Type B pancreatic cell (in vitro differentiated cells): ENCODE measurements at regions not wholly inside any gene's neighbourhood (a gene's known extent, or its start where the extent isn't known, plus 50 kb on each side); places are given as distances from the start of the nearest gene placed in this dataset.
A peak's percentile ranks its signal among the peaks of the same experiment; 100 is the strongest.

Source experiments
- DNase-seq: peaks from one replicate; pipeline ENCODE4 v3.0.0; 2021; ENCODE audit warnings: mixed read lengths; ENCODE audit not compliant: unreplicated experiment; ENCODE audit errors: extremely low spot score
- H3K27ac Mint-ChIP-seq: 2 replicates; pipeline ENCODE4 v1.8.0; 2021; ENCODE audit warnings: mild to moderate bottlenecking, mixed read lengths
- H3K27me3 Mint-ChIP-seq: 2 replicates; pipeline ENCODE4 v1.8.0; 2021; ENCODE audit warnings: mixed read lengths
- H3K36me3 Mint-ChIP-seq: 2 replicates; pipeline ENCODE4 v1.8.0; 2021; ENCODE audit warnings: mixed read lengths
- H3K4me1 Mint-ChIP-seq: one replicate; pipeline ENCODE4 v1.8.0; 2021; ENCODE audit warnings: mixed read lengths; ENCODE audit not compliant: unreplicated experiment
- H3K4me3 Mint-ChIP-seq: 2 replicates; pipeline ENCODE4 v1.8.0; 2021; ENCODE audit warnings: mild to moderate bottlenecking, mixed read lengths
- H3K9me3 Mint-ChIP-seq: 2 replicates; pipeline ENCODE4 v1.8.0; 2021; ENCODE audit warnings: mixed read lengths
- TF ChIP-seq, protein P1 (sequence below): fragments of 200-600 bp; sonication (generic); conservative IDR thresholded peaks from 2 replicates; pipeline ENCODE4 v1.5.0; 2021; ENCODE audit warnings: antibody characterized with exemption, mild to moderate bottlenecking

DNA sequence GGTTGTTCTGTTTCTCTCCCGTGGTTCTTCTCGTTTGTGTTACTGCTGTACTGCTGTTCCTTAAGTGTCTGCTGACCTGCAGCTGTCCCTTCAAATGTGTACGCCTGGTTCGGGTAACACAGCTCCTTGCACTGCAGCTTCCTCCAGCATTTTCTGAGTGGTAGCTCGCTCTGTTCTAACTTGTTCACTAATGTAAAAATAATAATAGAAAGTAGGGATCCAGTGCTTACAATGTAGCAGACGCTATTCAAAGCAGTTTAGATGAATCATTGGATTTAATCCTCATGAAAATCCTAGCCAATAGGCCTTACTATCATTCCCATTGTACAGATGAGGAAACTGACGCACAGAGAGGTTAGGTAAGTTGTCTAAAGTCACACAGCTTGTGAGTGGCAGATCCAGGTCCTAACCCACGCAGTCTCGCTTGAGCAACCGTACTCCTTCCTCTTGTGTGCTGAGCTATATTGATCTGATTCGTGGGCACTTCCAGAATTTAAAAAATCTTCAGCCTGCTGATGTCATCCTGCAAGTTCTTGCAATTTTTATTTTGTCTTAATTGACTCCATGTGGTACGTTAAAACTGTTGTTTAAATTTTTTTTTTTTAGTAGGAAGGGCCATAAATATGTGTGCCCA, 448.2 kb upstream of the FAT1 start:
- no peak overlapping the region for H3K4me3 Mint-ChIP-seq
- peaks cover 3% of the 10 kb centered on the region for H3K27me3 Mint-ChIP-seq
- H3K27ac Mint-ChIP-seq = no peak overlapping the region
- no peaks in the 10 kb centered on the region for H3K36me3 Mint-ChIP-seq
- TF ChIP-seq, protein P1, sequence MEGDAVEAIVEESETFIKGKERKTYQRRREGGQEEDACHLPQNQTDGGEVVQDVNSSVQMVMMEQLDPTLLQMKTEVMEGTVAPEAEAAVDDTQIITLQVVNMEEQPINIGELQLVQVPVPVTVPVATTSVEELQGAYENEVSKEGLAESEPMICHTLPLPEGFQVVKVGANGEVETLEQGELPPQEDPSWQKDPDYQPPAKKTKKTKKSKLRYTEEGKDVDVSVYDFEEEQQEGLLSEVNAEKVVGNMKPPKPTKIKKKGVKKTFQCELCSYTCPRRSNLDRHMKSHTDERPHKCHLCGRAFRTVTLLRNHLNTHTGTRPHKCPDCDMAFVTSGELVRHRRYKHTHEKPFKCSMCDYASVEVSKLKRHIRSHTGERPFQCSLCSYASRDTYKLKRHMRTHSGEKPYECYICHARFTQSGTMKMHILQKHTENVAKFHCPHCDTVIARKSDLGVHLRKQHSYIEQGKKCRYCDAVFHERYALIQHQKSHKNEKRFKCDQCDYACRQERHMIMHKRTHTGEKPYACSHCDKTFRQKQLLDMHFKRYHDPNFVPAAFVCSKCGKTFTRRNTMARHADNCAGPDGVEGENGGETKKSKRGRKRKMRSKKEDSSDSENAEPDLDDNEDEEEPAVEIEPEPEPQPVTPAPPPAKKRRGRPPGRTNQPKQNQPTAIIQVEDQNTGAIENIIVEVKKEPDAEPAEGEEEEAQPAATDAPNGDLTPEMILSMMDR = no peak
- H3K9me3 Mint-ChIP-seq = peaks cover 6% of the 10 kb centered on the region
- H3K4me1 Mint-ChIP-seq = peaks cover 7% of the 10 kb centered on the region
- DNase-seq = no peak

DNA sequence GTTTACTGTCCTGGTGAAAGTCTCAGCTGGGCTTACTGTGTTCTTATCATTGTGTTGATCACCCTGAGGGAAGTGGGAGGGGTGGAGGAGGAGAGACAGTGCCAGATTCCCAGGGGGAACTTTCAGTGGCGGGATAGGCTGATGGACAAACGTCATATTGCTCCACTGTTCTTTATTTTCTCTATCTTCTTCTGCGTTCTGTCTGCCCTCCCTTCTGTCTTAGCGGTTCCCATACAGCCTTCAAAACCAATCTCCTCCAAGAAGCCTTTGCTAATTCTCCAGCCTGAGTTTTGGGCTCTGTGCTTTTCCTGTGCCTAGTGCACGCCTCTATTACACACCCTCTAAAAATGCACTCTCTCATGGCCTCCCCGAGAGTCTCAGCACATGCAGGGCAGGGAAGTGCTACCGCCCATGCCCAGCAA, 448.7 kb upstream of the FAT1 start:
- Mint-ChIP-seq H3K9me3 (peaks cover 6% of the 10 kb centered on the region), H3K27ac (no peak overlapping the region), H3K4me1 (peaks cover 7% of the 10 kb centered on the region), H3K27me3 (peaks cover 3% of the 10 kb centered on the region), H3K4me3 (no peak overlapping the region), H3K36me3 (no peaks in the 10 kb centered on the region)
- no peak for DNase-seq
- TF ChIP-seq, protein P1 = no peak

DNA sequence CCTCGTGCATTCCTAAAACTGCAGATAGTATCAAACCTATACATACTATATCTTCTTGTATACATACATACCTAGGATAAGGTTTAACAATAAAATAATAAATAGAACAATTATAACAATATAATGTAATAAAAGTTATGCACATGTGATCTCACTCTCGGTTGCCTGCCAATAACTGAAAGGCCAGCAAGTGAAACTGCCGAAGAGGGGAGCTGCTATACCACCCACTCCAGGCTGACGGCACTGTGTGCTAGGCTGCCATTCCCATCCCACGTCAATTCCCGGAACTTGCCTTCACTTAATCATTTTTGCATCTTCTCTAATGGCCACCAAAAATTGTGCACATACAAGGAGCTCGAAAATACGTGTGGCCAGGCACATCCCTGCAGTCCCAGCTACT, 451.1 kb upstream of the FAT1 start:
- Mint-ChIP-seq H3K4me1 (peaks cover 14% of the 10 kb centered on the region), H3K27ac (no peak overlapping the region), H3K9me3 (peaks cover 6% of the 10 kb centered on the region), H3K36me3 (no peaks in the 10 kb centered on the region), H3K4me3 (no peak overlapping the region), H3K27me3 (peaks cover 8% of the 10 kb centered on the region)
- TF ChIP-seq, protein P1 = no peak
- DNase-seq = no peak

DNA sequence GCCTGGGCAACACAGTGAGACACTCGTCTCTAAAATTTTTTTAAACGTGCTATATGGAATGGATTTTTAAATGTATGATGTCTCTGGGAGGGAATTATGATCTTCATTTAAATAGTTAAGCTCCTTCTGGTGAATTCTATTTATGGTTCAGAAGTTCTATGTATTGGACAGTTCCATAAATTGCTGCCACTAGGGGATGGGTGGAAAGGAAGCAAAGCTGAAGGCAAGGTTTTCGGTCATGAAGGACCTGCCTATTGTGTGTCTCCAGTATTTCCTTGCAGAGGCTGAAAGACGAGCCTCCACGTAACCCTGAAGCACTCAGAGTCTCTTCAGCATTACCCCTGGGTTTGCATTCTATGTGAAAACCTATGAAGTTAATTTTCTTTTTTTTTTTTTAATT, 451.5 kb upstream of the FAT1 start:
- DNase-seq = no peak
- no peak overlapping the region for H3K27ac Mint-ChIP-seq
- TF ChIP-seq, protein P1 = peak; percentile 28
- H3K4me3 Mint-ChIP-seq = no peak overlapping the region
- peaks cover 18% of the 10 kb centered on the region for H3K4me1 Mint-ChIP-seq
- H3K9me3 Mint-ChIP-seq = peaks cover 6% of the 10 kb centered on the region
- H3K36me3 Mint-ChIP-seq = no peaks in the 10 kb centered on the region
- peaks cover 10% of the 10 kb centered on the region for H3K27me3 Mint-ChIP-seq

DNA sequence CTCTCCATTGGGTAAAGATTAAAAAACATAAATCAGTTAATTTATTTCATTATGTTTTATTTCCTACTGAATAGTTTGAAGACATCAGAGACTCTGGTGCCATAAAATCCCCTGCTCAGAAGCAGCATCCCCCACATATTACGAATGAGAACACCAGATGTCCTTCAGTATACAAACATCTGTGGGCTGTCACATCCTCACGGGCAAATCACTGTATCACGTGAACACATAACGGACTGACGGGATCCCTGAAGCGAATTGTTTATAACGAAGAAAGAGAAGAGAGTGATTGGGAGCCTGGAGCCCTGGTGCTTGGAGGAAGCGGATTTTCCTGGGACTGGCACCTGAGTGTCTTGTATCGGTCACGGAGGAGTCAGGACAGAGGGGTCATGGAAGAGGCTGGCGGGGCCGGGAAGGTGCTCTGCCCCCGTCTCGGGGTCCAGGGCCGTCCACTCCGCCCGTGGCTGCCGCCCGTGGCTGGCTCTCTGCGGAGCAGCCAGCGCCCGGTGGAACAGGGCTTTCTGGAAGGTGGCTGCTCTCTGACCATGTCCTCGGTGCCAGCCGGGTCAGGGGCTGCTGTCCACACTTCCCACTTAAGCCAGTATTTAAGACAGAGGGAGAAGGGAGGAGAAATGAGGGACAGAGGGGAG, 452.7 kb upstream of the FAT1 start:
- H3K27ac Mint-ChIP-seq = no peak overlapping the region
- peaks cover 28% of the 10 kb centered on the region for H3K4me1 Mint-ChIP-seq
- H3K4me3 Mint-ChIP-seq = no peak overlapping the region
- peaks cover 14% of the 10 kb centered on the region for H3K27me3 Mint-ChIP-seq
- DNase-seq = no peak
- no peaks in the 10 kb centered on the region for H3K36me3 Mint-ChIP-seq
- TF ChIP-seq, protein P1 = no peak
- H3K9me3 Mint-ChIP-seq = peaks cover 6% of the 10 kb centered on the region
